ENCODE measurements at regions not wholly inside any gene's neighbourhood (a gene's known extent, or its start where the extent isn't known, plus 50 kb on each side); places are given as distances from the start of the nearest gene placed in this dataset.
"Not testable (repeated sequence)": the region's sequence is repeated elsewhere in the genome, so short reads cannot be mapped to it uniquely, and the experiment has no call there.

- H3K9me3 Mint-ChIP-seq, result peaks cover 4 to 6% of the 10 kb centered on the region in 2 donors
- no peak for TF ChIP-seq CTCF (IDR thresholded peaks at IDR 0.05)
- 64% methylated on average over 2 of the region's 3 CpGs for WGBS (ENCODE audit: insufficient coverage)
- H3K27me3 ChIP-seq (ENCODE audit: control insufficient read depth, insufficient read depth, low read length), result no peaks in the 10 kb centered on the region
- H3K36me3 Mint-ChIP-seq, result no peaks in the 10 kb centered on the region
- no peaks in the 10 kb centered on the region for H3K4me1 ChIP-seq (ENCODE audit: control insufficient read depth, insufficient read depth, low read length)
- intact Hi-C loops (cut with micrococcal nuclease), result no loop called here
- H3K4me3 ChIP-seq (ENCODE audit: low read length), result no peak overlapping the region
- no peak overlapping the region for H3K27ac Mint-ChIP-seq
- H3K36me3 ChIP-seq (ENCODE audit: control insufficient read depth, insufficient read depth, low read length), result no peaks in the 10 kb centered on the region
- H3K9me3 ChIP-seq (ENCODE audit: control insufficient read depth, insufficient read depth, low read length), result no peaks in the 10 kb centered on the region
- H3K4me3 Mint-ChIP-seq, result no peak overlapping the region
- no peaks in the 10 kb centered on the region for H3K27me3 Mint-ChIP-seq (ENCODE audit: low read depth in 2 of 2)
- no peak for DNase-seq
- no peak overlapping the region for H3K27ac ChIP-seq (ENCODE audit: low read length)
- no peak for ATAC-seq
- no peaks in the 10 kb centered on the region for H3K4me1 Mint-ChIP-seq
Measured at GRCh38 chr4:79547851-79548250, 139.8 kb upstream of the GK2 start.

GRCh38 chr4:79545292-79545691 lies 137.3 kb upstream of the GK2 start:
- H3K4me3 Mint-ChIP-seq; H3K4me1 ChIP-seq (ENCODE audit: control insufficient read depth, insufficient read depth, low read length); H3K27me3 Mint-ChIP-seq (ENCODE audit: low read depth in 2 of 2); H3K36me3 ChIP-seq (ENCODE audit: control insufficient read depth, insufficient read depth, low read length); H3K36me3 Mint-ChIP-seq; H3K4me3 ChIP-seq (ENCODE audit: low read length); H3K27me3 ChIP-seq (ENCODE audit: control insufficient read depth, insufficient read depth, low read length); H3K9me3 Mint-ChIP-seq; H3K9me3 ChIP-seq (ENCODE audit: control insufficient read depth, insufficient read depth, low read length); DNase-seq; H3K27ac ChIP-seq (ENCODE audit: low read length); intact Hi-C loops (cut with micrococcal nuclease); H3K27ac Mint-ChIP-seq; H3K4me1 Mint-ChIP-seq; ATAC-seq: not testable (repeated sequence)
- 76% methylated on average over 1 of the region's 1 CpG for whole genome bisulfite sequencing (ENCODE audit: insufficient coverage)

GRCh38 chr4:79540143-79540542 lies 132.1 kb upstream of the GK2 start:
- no peak for TF ChIP-seq CTCF (IDR thresholded peaks at IDR 0.05)
- Histone ChIP-seq H3K4me3 (ENCODE audit: low read length) (no peak overlapping the region), H3K27ac (ENCODE audit: low read length) (no peak overlapping the region), H3K27me3 (ENCODE audit: control insufficient read depth, insufficient read depth, low read length) (no peaks in the 10 kb centered on the region), H3K36me3 (ENCODE audit: control insufficient read depth, insufficient read depth, low read length) (no peaks in the 10 kb centered on the region), H3K9me3 (ENCODE audit: control insufficient read depth, insufficient read depth, low read length) (no peaks in the 10 kb centered on the region), H3K4me1 (ENCODE audit: control insufficient read depth, insufficient read depth, low read length) (no peaks in the 10 kb centered on the region)
- Mint-ChIP-seq H3K9me3 (peaks cover 4% of the 10 kb centered on the region in 2 donors), H3K36me3 (no peaks in the 10 kb centered on the region), H3K27ac (no peak overlapping the region), H3K27me3 (ENCODE audit: low read depth in 2 of 2) (no peaks in the 10 kb centered on the region), H3K4me1 (no peaks in the 10 kb centered on the region), H3K4me3 (no peak overlapping the region)
- intact Hi-C loops (cut with micrococcal nuclease), result no loop called here
- WGBS (ENCODE audit: insufficient coverage), result 34% methylated on average over 4 of the region's 4 CpGs
- ATAC-seq (no peak), DNase-seq (no peak)

- H3K36me3 Mint-ChIP-seq, result no peaks in the 10 kb centered on the region
- no CpG with 5 or more reads among the region's 1 CpG for WGBS (ENCODE audit: insufficient coverage)
Measured at GRCh38 chr4:79535516-79535915, 127.5 kb upstream of the GK2 start.

More at GRCh38 chr4:79535516-79535915, 127.5 kb upstream of the GK2 start:
- DNase-seq, result no peak
- Mint-ChIP-seq H3K9me3 (peaks cover 7 to 11% of the 10 kb centered on the region in 2 donors), H3K4me3 (no peak overlapping the region), H3K27ac (no peak overlapping the region), H3K27me3 (ENCODE audit: low read depth in 2 of 2) (no peaks in the 10 kb centered on the region), H3K4me1 (no peaks in the 10 kb centered on the region)
- intact Hi-C loops (cut with micrococcal nuclease), result no loop called here
- Histone ChIP-seq H3K4me1 (ENCODE audit: control insufficient read depth, insufficient read depth, low read length) (no peaks in the 10 kb centered on the region), H3K27ac (ENCODE audit: low read length) (no peak overlapping the region), H3K4me3 (ENCODE audit: low read length) (no peak overlapping the region), H3K9me3 (ENCODE audit: control insufficient read depth, insufficient read depth, low read length) (no peaks in the 10 kb centered on the region), H3K27me3 (ENCODE audit: control insufficient read depth, insufficient read depth, low read length) (no peaks in the 10 kb centered on the region), H3K36me3 (ENCODE audit: control insufficient read depth, insufficient read depth, low read length) (no peaks in the 10 kb centered on the region)
- TF ChIP-seq CTCF (IDR thresholded peaks at IDR 0.05), result no peak
- ATAC-seq, result no peak

All from natural killer cell (primary cell).